HG02973 (cell line): ENCODE measurements at regions not wholly inside any gene's neighbourhood (a gene's known extent, or its start where the extent isn't known, plus 50 kb on each side); places are given as distances from the start of the nearest gene placed in this dataset.

Experiments used
- ATAC-seq: cut with Tn5 transposase; IDR thresholded peaks from one replicate; pipeline ENCODE4 v1.9.1; 2021; ENCODE audit warnings: moderate library complexity; ENCODE audit not compliant: unreplicated experiment

DNA sequence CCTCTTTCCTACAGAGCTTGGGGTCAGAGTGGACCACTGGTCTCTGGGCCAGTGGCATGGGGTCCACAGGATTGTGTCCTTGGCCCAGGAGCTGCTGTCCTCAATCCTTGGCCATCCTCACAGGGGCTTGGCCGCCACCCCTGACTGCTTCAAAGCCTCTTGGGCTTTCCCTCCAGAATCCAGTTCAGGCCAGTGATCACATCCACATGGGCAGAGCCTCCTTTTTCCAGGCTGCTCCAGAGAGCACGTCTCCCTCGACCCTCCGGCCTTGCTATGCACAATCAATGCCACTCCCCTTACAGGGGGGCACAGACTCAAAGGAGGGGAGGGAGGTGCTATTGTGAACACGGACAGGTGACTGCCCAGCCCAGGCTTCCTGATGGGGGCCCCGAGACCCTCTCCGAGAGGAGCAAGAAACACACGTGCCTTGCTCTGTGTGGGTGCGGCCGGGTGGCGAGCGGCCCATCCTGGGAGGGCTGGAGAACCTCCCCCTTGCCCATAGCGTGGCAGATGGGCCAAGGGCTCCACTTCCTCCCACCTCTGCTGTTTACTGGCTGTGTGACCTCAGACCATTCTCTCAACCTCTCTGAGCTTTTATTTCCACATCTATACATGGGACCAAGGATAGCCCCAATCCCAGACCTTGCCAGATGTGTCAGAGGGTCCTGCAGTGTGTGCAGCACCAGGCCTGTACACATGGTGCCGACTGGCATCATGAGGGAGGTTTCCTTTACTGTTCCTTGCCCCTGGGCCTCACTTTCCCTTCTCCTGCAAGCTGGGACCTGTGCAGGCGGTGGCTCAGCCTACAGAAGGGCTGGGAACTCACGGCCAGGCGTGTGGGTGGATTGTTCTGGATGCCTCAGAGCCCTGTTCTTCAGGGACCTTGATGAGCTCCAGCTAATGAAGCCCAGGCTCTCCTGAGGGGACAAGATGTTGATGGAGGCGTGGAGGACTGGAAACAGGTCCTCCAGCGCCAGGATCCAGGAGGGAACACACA, 229.0 kb upstream of the GSE1 start:
- no peak for ATAC-seq

DNA sequence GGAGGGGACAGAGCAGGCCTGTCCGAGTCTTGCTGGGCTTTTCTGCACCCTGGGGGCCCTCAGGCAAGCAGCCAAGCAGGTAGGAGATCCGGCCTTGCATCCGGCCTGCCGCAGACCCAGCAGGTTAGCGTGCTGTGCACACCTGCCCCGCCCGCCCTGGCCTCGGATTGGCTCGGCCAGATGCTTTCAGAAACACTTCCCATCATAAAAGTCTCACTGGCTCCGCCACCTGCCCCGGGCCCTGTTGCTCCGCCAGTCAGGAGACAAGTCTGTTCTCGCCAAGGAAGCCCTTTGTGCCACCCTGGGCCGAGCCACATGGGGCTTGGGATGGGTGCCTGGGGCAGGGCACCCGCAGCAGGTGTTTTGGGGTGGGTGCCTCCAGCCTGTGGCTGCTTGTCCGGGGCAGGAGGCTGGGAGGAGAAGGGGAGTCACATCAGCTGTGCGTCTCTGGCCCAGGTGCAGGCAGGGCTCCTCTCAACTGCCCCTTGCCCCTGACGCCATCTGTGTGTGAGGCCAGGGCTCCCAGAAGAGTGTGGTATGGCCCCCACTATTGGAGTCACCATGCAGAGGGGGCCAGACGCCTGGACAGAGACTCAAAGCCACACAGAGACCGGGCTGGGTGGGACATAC, 228.2 kb upstream of the GSE1 start:
- ATAC-seq, result no peak

DNA sequence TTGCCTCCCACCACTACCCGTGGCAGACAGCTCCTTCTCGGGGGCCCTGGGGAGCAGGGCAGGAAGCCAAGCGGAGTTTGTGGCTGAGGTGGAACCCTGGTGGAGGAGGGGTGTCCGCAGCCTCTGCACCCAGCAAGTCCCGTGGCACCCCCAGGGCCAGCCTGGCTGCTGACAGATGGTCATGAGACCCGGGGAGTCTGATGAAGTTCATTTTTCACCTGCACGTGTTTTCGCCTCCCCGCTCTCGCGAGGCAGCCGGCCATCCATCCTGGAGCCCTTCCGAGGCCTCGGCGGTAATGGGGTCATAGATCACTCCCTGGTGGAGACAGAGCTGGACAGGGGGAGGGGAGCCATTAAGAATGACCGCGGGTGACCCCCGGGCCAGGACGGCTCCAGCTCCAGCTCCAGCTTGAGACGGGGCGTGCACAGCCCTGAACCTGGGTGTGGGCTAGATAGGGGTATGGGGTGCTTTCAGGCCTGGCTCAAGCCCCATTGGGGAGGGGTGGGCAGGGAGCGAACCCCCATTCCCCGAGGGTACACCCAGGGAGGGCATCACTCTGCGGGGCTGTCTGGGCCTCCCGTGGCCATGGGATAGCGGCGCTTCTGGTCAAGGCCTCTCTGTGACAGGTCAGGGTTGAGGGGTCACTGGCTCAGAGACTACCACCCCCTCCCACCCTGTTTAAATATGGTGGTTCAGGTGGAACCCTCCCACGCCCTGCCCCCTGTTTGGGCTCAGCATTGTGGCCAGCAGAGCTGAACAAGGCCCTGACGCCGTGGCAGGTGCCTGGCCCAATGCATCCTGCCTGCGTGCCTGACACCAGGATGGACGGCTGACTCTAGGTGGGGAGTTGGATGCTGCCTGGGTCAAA, 227.4 kb upstream of the GSE1 start:
- no peak for ATAC-seq

DNA sequence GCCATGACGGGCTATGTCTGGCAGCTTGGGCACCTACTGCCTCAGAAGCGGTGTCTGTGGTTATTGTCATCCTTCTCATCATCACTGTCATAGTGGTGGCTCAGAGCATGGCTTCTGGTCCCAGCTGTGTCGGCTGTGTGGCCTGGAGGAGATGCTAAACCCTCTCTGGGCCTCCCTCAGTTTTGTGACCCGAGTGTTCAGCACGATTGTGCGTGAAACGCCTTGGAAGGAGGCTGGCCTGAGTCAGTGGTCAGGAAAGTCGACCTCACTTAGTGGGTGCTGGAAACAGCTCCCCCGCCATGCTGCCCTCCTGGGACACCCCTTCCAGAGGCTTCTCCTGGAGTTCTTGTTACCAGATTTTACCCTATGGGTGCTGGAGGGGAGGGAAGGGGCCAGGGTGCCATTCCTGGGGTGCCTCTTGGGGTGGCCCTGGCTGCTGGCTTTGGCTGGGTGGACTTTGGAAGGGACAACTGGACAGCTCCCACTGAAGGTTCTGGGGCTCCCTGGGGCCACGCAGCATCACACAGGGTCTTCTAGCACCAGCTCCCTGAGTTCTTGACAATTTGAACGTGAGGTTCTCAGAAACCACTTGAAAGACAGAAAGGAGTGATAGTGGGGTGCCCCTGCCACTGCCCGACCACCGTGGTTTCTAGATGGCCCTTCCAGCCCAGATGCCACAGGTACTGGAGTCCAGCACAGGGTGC, 226.5 kb upstream of the GSE1 start:
- ATAC-seq, result no peak

DNA sequence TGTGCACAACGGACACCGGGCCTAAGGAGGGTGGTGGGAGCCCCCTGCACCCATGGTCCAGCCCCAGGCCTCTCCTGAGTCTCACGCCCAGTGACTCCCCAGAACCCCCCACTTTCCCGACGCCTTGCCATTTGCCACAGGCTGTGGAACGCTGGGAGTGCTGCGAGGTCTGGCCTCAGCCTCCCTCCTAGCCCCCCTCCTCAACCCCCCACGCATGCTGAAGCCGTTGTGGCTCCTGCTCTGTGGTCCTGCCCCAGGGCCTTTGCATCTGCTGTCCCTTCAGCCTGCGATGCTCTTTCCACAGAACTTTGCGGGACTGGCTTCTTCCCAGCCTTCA, 226.0 kb upstream of the GSE1 start:
- no peak for ATAC-seq

DNA sequence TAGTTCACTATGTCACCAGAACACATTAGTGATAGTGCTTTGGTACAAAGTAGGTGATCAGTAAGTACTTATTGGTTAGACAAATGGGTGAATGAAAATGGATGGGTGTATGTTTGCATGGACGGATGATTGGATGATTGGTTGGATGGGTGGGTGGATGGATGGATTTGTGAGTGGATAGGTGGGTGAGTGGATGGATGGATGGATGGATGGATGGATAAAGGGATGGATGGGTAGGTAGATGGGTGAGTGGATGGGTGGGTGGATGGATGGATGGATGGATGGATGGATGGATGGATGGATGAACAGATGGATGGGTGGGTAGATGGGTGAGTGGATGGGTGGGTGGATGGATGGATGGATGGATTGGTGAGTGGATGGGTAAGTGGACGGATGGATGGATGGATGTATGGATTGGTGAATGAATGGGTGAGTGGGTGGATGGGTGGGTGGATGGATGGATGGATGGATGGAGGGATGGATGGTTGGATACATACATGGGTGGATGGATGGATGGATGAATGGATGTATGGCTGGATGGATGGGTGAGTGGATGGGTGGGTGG, 225.3 kb upstream of the GSE1 start:
- ATAC-seq, result no peak

DNA sequence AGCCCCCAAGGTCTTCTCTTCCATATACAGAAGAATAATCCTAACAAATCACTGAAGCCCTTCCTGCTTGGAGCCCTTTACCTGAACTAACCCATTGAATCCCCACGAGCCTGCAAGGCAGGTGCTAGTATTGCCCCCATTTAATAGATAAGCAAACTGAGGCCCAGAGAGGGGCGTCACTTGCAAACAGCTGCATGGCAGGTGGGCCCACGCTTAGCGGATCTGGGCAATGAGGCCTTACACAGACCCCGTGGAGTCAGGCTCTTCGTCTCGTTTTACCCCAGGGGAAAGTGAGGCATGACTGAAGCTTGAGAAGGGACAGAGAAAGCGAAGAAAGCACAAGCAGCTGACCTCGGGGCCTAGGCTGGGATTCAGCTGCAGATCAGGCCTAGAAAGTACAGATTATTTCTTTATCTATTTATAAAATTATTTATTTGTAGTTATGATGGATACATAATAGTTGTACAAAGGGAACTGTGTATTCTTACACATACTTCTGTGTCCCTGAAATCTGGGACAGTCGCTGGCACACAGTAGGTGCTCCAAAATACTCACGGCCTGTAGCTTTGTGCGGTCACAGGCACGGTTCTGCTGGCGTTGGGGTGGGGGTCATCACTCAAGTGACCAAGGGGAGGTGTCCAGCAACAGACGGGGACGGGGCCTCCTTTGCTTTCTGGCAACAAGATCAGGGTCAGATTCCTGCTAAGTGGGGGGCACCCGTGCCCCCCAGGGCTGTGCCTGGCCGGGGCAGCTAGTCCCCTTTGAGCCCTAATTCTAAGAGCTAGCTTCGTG, 223.2 kb upstream of the GSE1 start:
- no peak for ATAC-seq

DNA sequence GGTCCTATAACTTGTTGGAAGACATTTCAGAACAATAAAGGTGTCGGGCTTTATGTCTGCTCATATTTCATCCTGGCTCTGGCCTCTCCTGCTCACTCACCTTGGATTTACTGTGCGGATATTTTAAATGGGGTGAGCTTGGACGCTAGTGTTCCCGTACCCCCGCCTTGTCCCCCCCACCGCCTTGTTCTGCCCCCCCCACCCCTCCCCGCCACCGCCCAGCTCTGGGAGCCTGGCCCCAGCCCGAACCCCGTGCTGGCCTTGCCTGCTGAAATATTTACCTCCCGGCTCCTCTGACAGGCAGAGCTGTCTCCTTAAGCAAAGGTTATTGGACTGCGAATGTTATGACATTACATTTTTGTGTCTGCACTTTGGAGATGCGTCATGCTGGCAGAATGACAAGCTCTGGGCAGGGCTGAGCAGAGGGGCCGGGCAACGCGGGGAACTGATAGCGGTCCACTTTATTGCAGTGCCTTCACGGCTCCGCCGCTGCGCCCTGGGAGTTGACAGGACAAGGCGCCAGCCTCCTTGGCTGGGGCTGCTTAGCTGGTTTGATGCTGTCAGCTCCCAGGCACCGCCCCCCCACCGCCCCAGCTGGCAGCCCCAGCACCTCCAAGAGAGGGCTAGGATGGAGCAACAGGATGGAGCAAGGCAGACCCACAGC, 222.5 kb upstream of the GSE1 start:
- no peak for ATAC-seq

DNA sequence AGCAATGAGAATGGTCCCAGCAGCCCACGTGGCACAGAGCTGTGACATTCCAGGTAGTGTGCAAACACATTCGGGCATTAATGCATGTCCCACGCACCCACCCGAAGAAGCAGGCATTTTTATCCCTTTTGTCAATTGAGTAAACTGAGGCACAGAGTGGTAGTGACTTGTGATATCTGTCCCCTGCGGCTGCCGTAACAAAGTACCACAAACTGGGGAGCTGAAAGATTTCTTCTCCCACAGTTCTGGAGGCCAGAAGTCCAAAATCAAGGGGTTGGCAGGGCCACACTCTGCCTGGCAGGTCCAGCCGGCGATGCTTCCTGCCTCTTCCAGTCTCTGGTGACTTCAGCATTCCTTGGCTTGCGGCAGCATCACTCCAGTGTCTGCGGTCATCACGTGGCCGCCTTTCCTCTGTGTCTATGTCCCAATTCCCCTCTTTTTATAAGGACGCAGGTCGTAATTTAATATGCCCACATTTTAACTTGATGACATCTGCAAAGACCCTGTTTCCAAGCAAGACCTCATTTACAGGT, 221.9 kb upstream of the GSE1 start:
- ATAC-seq, result no peak

DNA sequence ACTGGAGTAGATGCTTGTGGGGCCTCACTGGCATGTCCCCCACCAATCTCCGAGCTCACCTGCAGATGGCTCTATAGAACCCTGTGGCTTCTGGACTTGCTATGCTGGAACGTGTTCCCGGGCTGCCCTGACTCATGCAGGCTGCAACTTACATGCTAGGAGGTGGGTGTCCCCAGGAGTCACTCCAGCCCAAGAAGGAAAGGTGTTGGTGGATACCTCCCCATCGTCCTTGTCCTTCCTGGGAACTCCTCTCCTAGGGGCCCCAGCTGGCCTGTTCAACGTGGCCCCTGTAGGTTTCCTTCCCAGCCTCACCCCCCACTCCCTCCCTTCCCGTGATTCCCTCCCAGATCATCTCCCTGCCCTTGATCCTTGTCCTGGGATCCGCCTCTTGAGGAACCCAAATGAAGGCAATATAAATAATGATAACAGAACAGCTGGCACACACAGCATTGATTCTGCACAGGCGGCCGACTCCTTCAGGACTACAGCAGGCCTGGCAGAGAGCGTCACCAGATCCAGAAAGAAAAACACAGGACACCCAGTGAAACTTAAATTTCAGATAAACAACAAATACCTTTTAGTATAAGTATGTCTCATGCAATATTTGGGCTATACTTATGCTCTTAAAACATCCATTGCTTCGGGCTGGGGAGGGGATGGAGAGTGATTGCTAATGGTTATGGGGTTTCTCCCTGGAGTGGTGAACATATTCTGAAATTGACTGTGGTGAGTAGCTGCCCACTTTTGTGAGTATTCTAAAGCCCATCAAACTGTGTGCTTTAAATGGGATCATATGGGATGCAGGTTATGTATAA, 221.1 kb upstream of the GSE1 start:
- ATAC-seq, result no peak

DNA sequence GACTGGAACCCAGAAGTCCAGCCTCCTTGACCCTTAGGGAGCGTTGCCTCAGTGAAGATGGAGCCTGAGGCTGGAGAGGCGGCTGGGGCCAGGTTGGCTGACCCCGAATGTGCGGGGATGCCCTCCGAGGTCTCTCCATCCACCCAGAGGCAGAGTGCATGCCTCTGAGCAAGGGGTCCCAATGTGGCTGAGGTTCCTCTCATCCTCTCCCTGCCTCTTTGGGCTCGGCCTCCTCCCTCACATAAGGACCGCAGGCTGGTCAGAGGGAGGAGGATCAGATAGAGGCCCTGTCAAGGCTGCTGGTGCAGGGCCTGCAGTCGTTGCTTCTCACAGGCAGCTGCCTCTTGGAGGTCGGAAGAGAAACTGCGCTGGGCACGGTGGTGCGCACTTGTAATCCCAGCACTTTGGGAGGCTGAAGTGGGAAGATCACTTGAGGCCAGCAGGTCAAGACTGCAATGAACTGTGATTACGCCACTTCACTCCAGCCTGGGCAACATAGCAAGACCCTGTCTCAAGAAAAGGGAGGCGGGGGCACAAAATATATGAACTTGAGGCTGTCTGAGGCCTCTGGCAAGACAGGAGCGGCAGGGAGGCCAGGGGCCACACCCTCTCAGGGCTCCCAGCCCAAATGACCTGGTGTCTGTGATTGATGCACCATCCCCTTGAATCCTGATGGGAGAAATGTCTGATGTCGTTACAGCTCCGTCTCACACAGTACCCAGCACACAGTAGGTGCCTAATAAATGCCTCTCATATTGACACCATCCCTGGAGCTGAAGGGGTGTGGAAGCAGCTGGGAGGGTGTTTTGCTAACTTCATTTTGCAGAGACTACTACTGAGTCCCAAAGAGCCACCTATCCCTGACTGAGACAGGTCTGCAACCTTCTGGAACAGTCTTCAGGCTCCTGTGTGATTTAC, 220.1 kb upstream of the GSE1 start:
- no peak for ATAC-seq

DNA sequence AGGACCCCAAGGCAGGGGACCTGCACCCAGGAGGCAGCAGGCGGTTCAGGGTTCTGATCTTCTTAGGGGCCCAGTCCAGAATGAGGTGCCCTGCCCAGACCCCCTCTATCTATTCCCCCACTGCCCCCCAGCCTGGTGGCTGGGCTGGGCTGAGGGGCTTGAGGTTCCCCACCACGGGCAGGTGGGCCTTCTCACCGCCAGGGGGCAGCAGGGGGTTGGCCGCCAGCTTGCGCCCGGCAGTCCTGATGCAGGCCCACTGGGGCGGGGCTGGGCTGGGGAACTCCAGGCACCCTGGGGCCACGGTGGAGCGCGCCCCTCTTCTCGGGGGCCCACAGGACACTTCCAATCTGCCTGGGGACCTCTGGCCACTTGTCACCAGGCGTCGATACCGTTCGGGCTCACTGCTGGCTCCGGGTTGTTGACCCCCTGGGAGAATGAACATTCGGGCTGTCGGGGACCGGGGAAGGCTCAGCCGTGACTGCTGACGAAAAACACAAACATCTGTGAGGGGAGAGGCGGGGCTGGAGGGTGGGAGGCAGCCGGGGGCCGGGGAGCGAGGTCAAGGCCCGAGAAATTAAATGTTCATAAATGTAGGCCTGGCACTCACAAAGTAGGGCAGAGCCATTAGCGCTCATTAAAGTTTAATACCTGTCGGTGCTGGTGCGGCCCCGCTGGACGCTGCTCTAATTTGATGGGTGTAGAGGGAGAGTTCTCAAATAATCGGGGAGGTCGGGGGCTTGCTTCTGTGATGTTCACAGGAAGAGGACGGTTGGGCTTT, 219.3 kb upstream of the GSE1 start:
- no peak for ATAC-seq

DNA sequence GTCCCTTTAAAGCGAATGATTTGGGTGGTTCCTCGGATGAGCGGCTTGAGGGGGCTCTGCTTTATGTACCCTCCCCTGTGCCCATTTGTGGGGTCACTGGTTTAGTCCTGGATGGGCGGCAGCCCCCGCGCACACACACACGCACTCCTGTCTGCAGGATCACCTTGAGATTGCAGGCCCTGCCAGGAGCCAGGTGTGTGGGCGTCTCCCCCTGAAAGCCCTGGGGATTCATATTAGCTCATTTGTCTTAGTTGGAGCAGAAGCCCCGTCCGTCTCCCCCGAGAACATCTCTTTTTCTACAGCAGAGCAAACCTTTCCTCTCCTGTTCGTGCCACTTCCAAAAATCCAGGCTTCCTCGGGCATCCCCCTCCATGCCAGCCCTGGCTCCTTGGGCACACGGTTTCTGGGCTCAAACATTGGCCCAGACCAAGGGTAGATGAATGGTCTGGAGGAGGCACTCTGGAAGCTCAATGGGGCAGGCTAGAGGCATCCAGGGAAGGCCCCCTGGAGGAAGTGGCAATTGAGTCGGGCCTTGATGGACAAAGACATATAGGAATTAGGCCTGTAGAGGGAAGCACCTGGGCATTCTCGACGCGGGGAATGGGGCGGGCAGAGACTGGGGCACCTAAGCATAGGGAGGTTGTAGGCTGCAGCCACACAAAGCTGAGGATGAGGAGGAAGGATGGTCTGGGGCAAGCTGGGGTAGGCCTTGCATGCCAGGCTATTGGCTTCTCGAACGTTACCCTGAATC, 218.5 kb upstream of the GSE1 start:
- ATAC-seq, result no peak

DNA sequence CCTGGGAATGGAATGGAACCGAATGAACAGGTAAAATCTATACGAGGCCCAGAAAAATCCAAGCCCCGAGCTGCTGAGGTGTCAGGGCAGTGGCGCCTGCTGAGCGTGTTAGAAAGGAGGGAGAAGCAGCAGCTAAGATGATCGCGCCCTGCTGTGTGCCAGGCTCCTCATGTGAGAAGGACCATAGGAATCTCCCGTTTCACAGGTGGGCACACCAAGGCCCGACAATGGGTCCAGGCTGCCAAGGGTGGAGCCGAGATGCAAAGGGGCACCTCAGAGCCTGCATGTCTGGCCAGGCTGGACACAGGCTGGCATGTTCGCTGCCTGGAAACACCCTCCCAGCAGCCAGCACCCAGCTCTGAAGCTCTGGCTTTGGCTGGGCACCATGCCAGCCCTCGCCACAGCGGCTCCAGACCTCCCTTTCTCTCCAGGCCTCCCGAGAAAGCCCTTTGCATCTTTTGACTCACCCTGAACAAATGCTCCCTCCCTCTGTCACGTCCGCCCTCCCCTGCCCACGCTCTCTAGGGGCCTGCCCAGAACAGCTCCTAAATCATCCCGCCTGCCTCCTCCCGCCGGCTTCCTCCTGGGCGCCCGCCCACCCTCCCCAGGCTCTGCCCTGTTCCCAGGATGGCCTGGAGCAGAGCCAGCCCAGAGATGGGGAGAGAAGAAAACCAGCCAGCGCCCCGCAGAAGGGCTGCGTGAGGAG, 217.8 kb upstream of the GSE1 start:
- no peak for ATAC-seq
